Skeletal muscle satellite cell (primary cell): ENCODE measurements at regions not wholly inside any gene's neighbourhood (a gene's known extent, or its start where the extent isn't known, plus 50 kb on each side); places are given as distances from the start of the nearest gene placed in this dataset.

Source experiments
- H3K27me3 ChIP-seq: 2 replicates; pipeline ENCODE4 v1.7.0; 2013; ENCODE audit warnings: low read length; ENCODE audit not compliant: control insufficient read depth, insufficient read depth
- H3K36me3 ChIP-seq: 2 replicates; pipeline ENCODE4 v1.7.0; 2013; ENCODE audit warnings: mild to moderate bottlenecking, control low read depth, low read length; ENCODE audit not compliant: insufficient read depth
- H3K4me1 ChIP-seq: 2 replicates; pipeline ENCODE4 v1.7.0; 2013; ENCODE audit warnings: low read length; ENCODE audit not compliant: control insufficient read depth, insufficient read depth
- H3K4me2 ChIP-seq: 2 replicates; pipeline ENCODE4 v1.7.0; 2013; ENCODE audit warnings: mild to moderate bottlenecking, low read length
- H3K4me3 ChIP-seq: 2 replicates; pipeline ENCODE4 v1.7.0; 2013; ENCODE audit warnings: low read length
- H3K9ac ChIP-seq: 2 replicates; pipeline ENCODE4 v1.7.0; 2013; ENCODE audit warnings: mild to moderate bottlenecking, low read depth, low read length, moderate library complexity
- H3K9me3 ChIP-seq: replicated peaks from 2 replicates; pipeline ENCODE4 v1.7.0; 2013; ENCODE audit warnings: mild to moderate bottlenecking, control low read depth, low read length

- Histone ChIP-seq H3K9me3 (no peaks in the 10 kb centered on the region), H3K36me3 (no peaks in the 10 kb centered on the region), H3K9ac (no peak overlapping the region), H3K27me3 (no peaks in the 10 kb centered on the region), H3K4me3 (no peak overlapping the region), H3K4me1 (no peaks in the 10 kb centered on the region), H3K4me2 (no peak overlapping the region)
These were observed 264.3 kb downstream of the MAFB start for GRCh38 chr20:40424695-40425094.

GRCh38 chr20:40422656-40423055, 266.4 kb downstream of the MAFB start:
- no peaks in the 10 kb centered on the region for H3K4me1 ChIP-seq
- H3K4me2 ChIP-seq = no peak overlapping the region
- no peak overlapping the region for H3K4me3 ChIP-seq
- no peaks in the 10 kb centered on the region for H3K9me3 ChIP-seq
- no peaks in the 10 kb centered on the region for H3K27me3 ChIP-seq
- no peaks in the 10 kb centered on the region for H3K36me3 ChIP-seq
- no peak overlapping the region for H3K9ac ChIP-seq

DNA sequence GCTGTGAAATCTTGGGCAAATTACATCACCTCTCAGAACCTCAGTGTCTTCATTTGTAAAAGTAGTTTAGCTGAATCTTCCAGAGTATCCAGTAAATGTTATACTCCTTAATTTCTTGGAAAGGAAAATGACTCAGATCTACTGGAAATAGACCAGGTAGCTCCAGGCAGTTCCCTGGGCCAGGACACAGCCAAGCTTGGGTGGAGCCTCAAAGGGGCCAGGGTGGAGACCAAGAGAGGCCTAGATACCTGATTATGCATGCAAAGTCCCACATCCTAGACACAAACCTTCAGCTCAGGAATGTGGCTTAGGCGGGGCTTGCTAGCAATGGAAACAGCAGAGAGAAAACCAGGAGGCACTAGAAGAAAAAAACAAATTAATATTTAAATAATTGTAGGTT, 272.8 kb downstream of the MAFB start:
- Histone ChIP-seq H3K27me3 (no peaks in the 10 kb centered on the region), H3K4me1 (no peaks in the 10 kb centered on the region), H3K9ac (no peak overlapping the region), H3K36me3 (no peaks in the 10 kb centered on the region), H3K4me2 (no peak overlapping the region), H3K9me3 (no peaks in the 10 kb centered on the region), H3K4me3 (no peak overlapping the region)

DNA sequence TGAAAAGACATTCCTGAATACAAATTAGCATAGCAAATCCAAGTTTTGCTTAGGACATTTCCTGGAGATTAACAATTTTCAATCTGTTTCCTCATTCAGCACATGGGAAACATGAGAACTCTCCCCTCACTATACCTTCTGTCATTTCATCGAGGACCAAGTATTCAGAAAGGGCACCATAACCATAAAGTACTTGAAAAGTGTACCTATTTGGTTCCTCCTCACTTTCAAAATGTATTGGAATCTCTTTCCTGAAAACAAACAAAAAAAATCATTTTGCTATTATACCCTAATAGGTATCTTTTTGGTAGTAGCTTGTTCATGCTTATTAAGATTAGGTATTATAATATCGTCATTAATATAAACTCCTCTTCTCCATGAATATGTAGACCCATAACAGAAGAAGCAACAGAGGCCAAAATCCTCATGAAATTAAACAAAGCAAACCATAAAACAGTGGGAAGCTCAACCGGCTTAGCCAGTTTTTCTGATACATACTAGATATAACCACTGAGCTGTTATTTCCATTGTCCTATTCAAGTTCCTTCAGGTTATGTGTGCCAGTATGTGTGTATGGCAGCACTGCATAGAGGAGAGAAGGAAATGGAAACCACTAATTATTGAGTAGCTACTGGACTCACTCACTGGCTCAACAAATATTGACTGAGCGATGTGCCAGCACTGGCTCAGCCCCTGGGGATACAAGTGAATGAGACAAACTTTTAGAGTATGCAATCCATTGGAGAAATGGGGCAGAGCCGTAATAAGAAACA, 274.0 kb downstream of the MAFB start:
- Histone ChIP-seq H3K27me3 (no peaks in the 10 kb centered on the region), H3K9ac (no peak overlapping the region), H3K4me1 (no peaks in the 10 kb centered on the region), H3K4me2 (no peak overlapping the region), H3K4me3 (no peak overlapping the region), H3K36me3 (no peaks in the 10 kb centered on the region), H3K9me3 (no peaks in the 10 kb centered on the region)

GRCh38 chr20:40410028-40410427, 279.0 kb downstream of the MAFB start:
- Histone ChIP-seq H3K36me3 (no peaks in the 10 kb centered on the region), H3K27me3 (no peaks in the 10 kb centered on the region), H3K4me2 (no peak overlapping the region), H3K9me3 (no peaks in the 10 kb centered on the region), H3K9ac (no peak overlapping the region), H3K4me3 (no peak overlapping the region), H3K4me1 (no peaks in the 10 kb centered on the region)

DNA sequence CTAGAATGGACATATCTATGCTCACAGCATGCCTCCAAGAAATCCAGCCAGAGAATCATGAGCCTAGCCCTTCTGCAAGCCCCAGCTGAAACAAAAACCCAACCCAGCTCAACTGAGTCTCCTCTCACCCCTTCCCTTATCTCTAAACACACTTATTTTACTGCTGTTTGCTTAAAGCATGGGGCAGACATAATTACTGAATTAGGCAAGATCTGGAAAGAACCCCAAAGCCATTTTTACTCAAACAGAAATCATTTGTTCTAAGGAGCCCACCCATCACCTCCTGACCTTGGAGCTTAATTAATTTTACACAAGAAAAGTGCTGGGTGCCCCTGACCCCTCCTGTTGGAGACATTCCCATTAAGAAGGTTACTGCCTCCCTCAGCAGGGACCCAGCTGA, 291.6 kb downstream of the MAFB start:
- Histone ChIP-seq H3K27me3 (no peaks in the 10 kb centered on the region), H3K9ac (no peak overlapping the region), H3K9me3 (no peaks in the 10 kb centered on the region), H3K4me1 (no peaks in the 10 kb centered on the region), H3K4me3 (no peak overlapping the region), H3K36me3 (no peaks in the 10 kb centered on the region), H3K4me2 (no peak overlapping the region)

- H3K27me3 ChIP-seq = no peaks in the 10 kb centered on the region
- no peak overlapping the region for H3K4me3 ChIP-seq
- no peaks in the 10 kb centered on the region for H3K9me3 ChIP-seq
- H3K9ac ChIP-seq = no peak overlapping the region
- no peaks in the 10 kb centered on the region for H3K36me3 ChIP-seq
- no peaks in the 10 kb centered on the region for H3K4me1 ChIP-seq
- H3K4me2 ChIP-seq = no peak overlapping the region
These were observed 295.6 kb downstream of the MAFB start for GRCh38 chr20:40393197-40394079.

DNA sequence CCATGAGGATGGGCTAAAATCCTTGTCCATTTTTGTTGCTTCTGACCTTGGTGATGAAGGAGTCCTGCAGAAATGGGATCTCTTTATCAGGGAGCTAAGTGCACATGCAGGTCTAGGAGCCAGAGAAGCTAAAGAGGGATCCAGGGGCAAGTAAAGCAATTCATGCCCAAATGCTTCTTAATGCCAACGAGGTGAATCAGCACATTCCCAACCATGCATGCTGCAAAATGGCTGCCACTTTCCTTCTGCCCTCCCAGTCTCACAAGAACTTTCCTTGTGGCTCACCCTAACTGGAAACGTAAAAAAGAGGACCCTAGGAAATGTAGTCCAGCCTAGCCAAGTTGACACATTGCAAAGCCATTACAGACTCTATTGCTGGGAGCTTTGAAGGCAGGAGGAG, 298.4 kb downstream of the MAFB start:
- no peak overlapping the region for H3K9ac ChIP-seq
- no peaks in the 10 kb centered on the region for H3K9me3 ChIP-seq
- H3K4me3 ChIP-seq = no peak overlapping the region
- H3K27me3 ChIP-seq = no peaks in the 10 kb centered on the region
- H3K4me2 ChIP-seq = no peak overlapping the region
- H3K4me1 ChIP-seq = no peaks in the 10 kb centered on the region
- no peaks in the 10 kb centered on the region for H3K36me3 ChIP-seq

DNA sequence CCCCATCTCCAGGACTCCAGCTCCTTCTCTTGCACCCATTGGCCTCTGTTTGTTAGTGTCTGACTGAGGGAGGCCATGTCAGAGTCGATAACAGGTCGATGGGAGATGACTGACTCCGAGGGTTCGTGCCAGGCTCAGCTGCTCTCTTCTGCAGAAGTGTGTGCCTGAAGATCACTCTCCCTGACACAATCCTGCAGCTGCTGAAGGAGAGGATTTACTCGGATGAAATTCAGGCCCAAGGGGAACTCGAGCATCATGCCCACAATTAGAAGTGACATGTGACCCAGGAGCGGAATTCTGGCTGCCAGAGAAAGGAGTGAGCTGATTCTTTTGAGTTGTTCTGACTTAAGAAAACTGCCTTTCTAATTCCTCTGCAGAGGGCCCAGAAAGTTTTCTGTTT, 318.2 kb downstream of the MAFB start:
- Histone ChIP-seq H3K4me1 (no peaks in the 10 kb centered on the region), H3K36me3 (no peaks in the 10 kb centered on the region)

DNA sequence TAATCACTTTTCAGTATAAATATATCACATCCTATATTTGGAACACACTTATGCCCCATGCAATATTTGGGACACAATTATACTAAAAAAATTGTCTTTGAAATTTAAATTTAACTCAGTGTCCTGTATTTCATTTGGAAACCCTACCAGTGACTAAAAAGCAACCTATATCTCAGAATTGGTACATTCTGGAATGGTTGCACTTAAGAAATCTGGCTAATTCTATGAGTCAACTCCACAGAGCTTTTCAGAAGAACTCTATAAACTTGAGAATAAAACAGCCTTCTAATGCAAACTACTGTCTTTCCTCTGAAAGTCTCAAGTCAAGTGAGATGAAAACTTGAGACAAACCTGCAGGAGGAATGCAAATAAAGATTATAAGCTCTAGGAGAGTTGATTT, 320.2 kb downstream of the MAFB start:
- Histone ChIP-seq H3K36me3 (no peaks in the 10 kb centered on the region), H3K4me3 (no peak overlapping the region), H3K4me1 (no peaks in the 10 kb centered on the region), H3K27me3 (no peaks in the 10 kb centered on the region), H3K4me2 (no peak overlapping the region), H3K9ac (no peak overlapping the region), H3K9me3 (no peaks in the 10 kb centered on the region)

More for the DNA sequence above, 318.2 kb downstream of the MAFB start:
- no peaks in the 10 kb centered on the region for H3K9me3 ChIP-seq
- H3K9ac ChIP-seq = no peak overlapping the region
- no peak overlapping the region for H3K4me2 ChIP-seq
- no peaks in the 10 kb centered on the region for H3K27me3 ChIP-seq
- H3K4me3 ChIP-seq = no peak overlapping the region

DNA sequence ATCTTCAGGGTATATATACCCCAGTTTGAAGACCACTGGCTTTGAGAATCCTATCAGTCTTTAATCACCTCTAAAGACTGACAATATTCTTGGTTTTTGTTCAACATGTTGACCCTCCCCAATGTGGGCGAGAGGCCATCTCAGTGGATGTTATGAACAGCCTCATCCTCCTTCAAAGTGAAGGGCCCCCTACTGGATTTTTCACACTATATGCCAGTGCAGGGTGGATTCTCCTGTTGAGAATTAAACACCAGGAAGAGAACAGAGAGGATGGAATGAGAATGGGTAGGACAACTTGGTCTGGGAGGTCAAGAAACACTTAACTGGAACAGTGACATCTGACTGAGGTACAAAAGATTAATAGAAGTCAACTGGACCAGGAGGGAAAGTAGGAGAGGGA, 327.1 kb downstream of the MAFB start:
- Histone ChIP-seq H3K4me2 (no peak overlapping the region), H3K36me3 (no peaks in the 10 kb centered on the region), H3K9ac (no peak overlapping the region), H3K9me3 (no peaks in the 10 kb centered on the region), H3K4me3 (no peak overlapping the region), H3K4me1 (no peaks in the 10 kb centered on the region), H3K27me3 (peaks cover 3% of the 10 kb centered on the region)
